ENCODE measurements at regions not wholly inside any gene's neighbourhood (a gene's known extent, or its start where the extent isn't known, plus 50 kb on each side); places are given as distances from the start of the nearest gene placed in this dataset.

- DNase-seq (ENCODE audit: low spot score) = no peak
- H3K4me3 Mint-ChIP-seq (ENCODE audit: unreplicated experiment) = no peak overlapping the region
- no peaks in the 10 kb centered on the region for H3K9me3 Mint-ChIP-seq (ENCODE audit: unreplicated experiment)
- H3K4me1 Mint-ChIP-seq (ENCODE audit: unreplicated experiment) = no peaks in the 10 kb centered on the region
- no peak overlapping the region for H3K27ac Mint-ChIP-seq (ENCODE audit: unreplicated experiment)
- H3K36me3 Mint-ChIP-seq (ENCODE audit: low read depth, unreplicated experiment) = no peaks in the 10 kb centered on the region
- TF ChIP-seq CTCF (IDR thresholded peaks at IDR 0.05; ENCODE audit: unreplicated experiment) = no peak
- peaks cover 2% of the 10 kb centered on the region for H3K27me3 Mint-ChIP-seq (ENCODE audit: unreplicated experiment)
These were observed 85.4 kb upstream of the NR3C2 start for GRCh38 chr4:148527571-148527970.

GRCh38 chr4:148522995-148523394, 80.8 kb upstream of the NR3C2 start:
- Mint-ChIP-seq H3K27me3 (ENCODE audit: unreplicated experiment) (no peaks in the 10 kb centered on the region), H3K36me3 (ENCODE audit: low read depth, unreplicated experiment) (no peaks in the 10 kb centered on the region), H3K4me1 (ENCODE audit: unreplicated experiment) (no peaks in the 10 kb centered on the region), H3K27ac (ENCODE audit: unreplicated experiment) (no peak overlapping the region), H3K9me3 (ENCODE audit: unreplicated experiment) (no peaks in the 10 kb centered on the region), H3K4me3 (ENCODE audit: unreplicated experiment) (no peak overlapping the region)
- no peak for TF ChIP-seq CTCF (IDR thresholded peaks at IDR 0.05; ENCODE audit: unreplicated experiment)
- no peak for DNase-seq (ENCODE audit: low spot score)

GRCh38 chr4:148515248-148515647, 73.0 kb upstream of the NR3C2 start:
- Mint-ChIP-seq H3K27me3 (ENCODE audit: unreplicated experiment) (peaks cover 3% of the 10 kb centered on the region), H3K9me3 (ENCODE audit: unreplicated experiment) (no peaks in the 10 kb centered on the region), H3K4me1 (ENCODE audit: unreplicated experiment) (no peaks in the 10 kb centered on the region), H3K27ac (ENCODE audit: unreplicated experiment) (no peak overlapping the region), H3K4me3 (ENCODE audit: unreplicated experiment) (no peak overlapping the region), H3K36me3 (ENCODE audit: low read depth, unreplicated experiment) (no peaks in the 10 kb centered on the region)
- DNase-seq (ENCODE audit: low spot score) = no peak
- no peak for TF ChIP-seq CTCF (IDR thresholded peaks at IDR 0.05; ENCODE audit: unreplicated experiment)

GRCh38 chr4:148514581-148514980, 72.4 kb upstream of the NR3C2 start:
- Mint-ChIP-seq H3K4me3 (ENCODE audit: unreplicated experiment) (no peak overlapping the region), H3K27me3 (ENCODE audit: unreplicated experiment) (peaks cover 4% of the 10 kb centered on the region), H3K4me1 (ENCODE audit: unreplicated experiment) (no peaks in the 10 kb centered on the region), H3K36me3 (ENCODE audit: low read depth, unreplicated experiment) (no peaks in the 10 kb centered on the region), H3K9me3 (ENCODE audit: unreplicated experiment) (no peaks in the 10 kb centered on the region), H3K27ac (ENCODE audit: unreplicated experiment) (no peak overlapping the region)
- no peak for TF ChIP-seq CTCF (IDR thresholded peaks at IDR 0.05; ENCODE audit: unreplicated experiment)
- no peak for DNase-seq (ENCODE audit: low spot score)

GRCh38 chr4:148514041-148514440, 71.8 kb upstream of the NR3C2 start:
- H3K4me1 Mint-ChIP-seq (ENCODE audit: unreplicated experiment) = no peaks in the 10 kb centered on the region
- no peak for TF ChIP-seq CTCF (IDR thresholded peaks at IDR 0.05; ENCODE audit: unreplicated experiment)
- no peak overlapping the region for H3K4me3 Mint-ChIP-seq (ENCODE audit: unreplicated experiment)
- H3K27me3 Mint-ChIP-seq (ENCODE audit: unreplicated experiment) = peaks cover 4% of the 10 kb centered on the region
- DNase-seq (ENCODE audit: low spot score) = no peak
- H3K27ac Mint-ChIP-seq (ENCODE audit: unreplicated experiment) = no peak overlapping the region
- H3K36me3 Mint-ChIP-seq (ENCODE audit: low read depth, unreplicated experiment) = no peaks in the 10 kb centered on the region
- no peaks in the 10 kb centered on the region for H3K9me3 Mint-ChIP-seq (ENCODE audit: unreplicated experiment)

All from endothelial cell (in vitro differentiated cells).